Spinal cord (tissue), 9 donors: ENCODE measurements at regions not wholly inside any gene's neighbourhood (a gene's known extent, or its start where the extent isn't known, plus 50 kb on each side); places are given as distances from the start of the nearest gene placed in this dataset.

Experiments
- DNase-seq, 6 donors: peaks; one replicate each; pipeline versions ENCODE4 v3.0.0 to v3.0.0-alpha.2; 2013 to 2015; ENCODE audit warnings: low spot score in 6 of 6, low read depth in 4 of 6
- H3K27ac ChIP-seq: one replicate; pipeline ENCODE4 v1.5.1; 2013; ENCODE audit warnings: low read depth, low read length, control low read depth
- H3K27me3 ChIP-seq: one replicate; pipeline ENCODE4 v1.6.1; 2013; ENCODE audit warnings: low read length; ENCODE audit not compliant: control insufficient read depth, insufficient read depth
- H3K36me3 ChIP-seq: one replicate; pipeline ENCODE4 v1.6.1; 2013; ENCODE audit warnings: low read length; ENCODE audit not compliant: control insufficient read depth, insufficient read depth
- H3K4me1 ChIP-seq: one replicate; pipeline ENCODE4 v1.6.1; 2013; ENCODE audit warnings: low read length; ENCODE audit not compliant: control insufficient read depth, insufficient read depth
- H3K4me3 ChIP-seq: one replicate; pipeline ENCODE4 v1.5.1; 2013; ENCODE audit warnings: low read depth, low read length, control low read depth
- H3K9me3 ChIP-seq: one replicate; pipeline ENCODE4 v1.6.1; 2013; ENCODE audit warnings: low read length; ENCODE audit not compliant: control insufficient read depth, insufficient read depth
- WGBS: methylation state at CpG from one replicate; pipeline ENCODE4 v1.1.5; 2013; ENCODE audit warnings: missing lambda C conversion rate; ENCODE audit not compliant: insufficient coverage; 5-methylcytosine and 5-hydroxymethylcytosine counted together
- donor health status: healthy.

- DNase-seq = no peak
- H3K4me3 ChIP-seq = no peak overlapping the region
- no peaks in the 10 kb centered on the region for H3K9me3 ChIP-seq
- H3K36me3 ChIP-seq = no peaks in the 10 kb centered on the region
- WGBS = no CpG with 5 or more reads among the region's 4 CpGs
- H3K27ac ChIP-seq = no peak overlapping the region
- H3K4me1 ChIP-seq = no peaks in the 10 kb centered on the region
- no peaks in the 10 kb centered on the region for H3K27me3 ChIP-seq
These were observed 175.5 kb upstream of the ROBO2 start for GRCh38 chr3:76864355-76864754.

GRCh38 chr3:76866729-76867408, 173.0 kb upstream of the ROBO2 start:
- no peaks in the 10 kb centered on the region for H3K36me3 ChIP-seq
- H3K9me3 ChIP-seq = no peaks in the 10 kb centered on the region
- H3K4me1 ChIP-seq = no peaks in the 10 kb centered on the region
- H3K4me3 ChIP-seq = no peak overlapping the region
- H3K27me3 ChIP-seq = no peaks in the 10 kb centered on the region
- DNase-seq = no peak
- no peak overlapping the region for H3K27ac ChIP-seq
- WGBS = 100% methylated on average over 1 of the region's 5 CpGs

- Histone ChIP-seq H3K4me3 (no peak overlapping the region), H3K9me3 (no peaks in the 10 kb centered on the region), H3K27me3 (no peaks in the 10 kb centered on the region), H3K4me1 (no peaks in the 10 kb centered on the region), H3K36me3 (no peaks in the 10 kb centered on the region), H3K27ac (no peak overlapping the region)
- no peak for DNase-seq
- no CpG with 5 or more reads among the region's 3 CpGs for WGBS
These were observed 170.0 kb upstream of the ROBO2 start for GRCh38 chr3:76869726-76870384.

GRCh38 chr3:76871655-76872054, 168.2 kb upstream of the ROBO2 start:
- Histone ChIP-seq H3K4me3 (no peak overlapping the region), H3K9me3 (no peaks in the 10 kb centered on the region), H3K27me3 (no peaks in the 10 kb centered on the region), H3K27ac (no peak overlapping the region), H3K36me3 (no peaks in the 10 kb centered on the region), H3K4me1 (no peaks in the 10 kb centered on the region)
- no peak for DNase-seq
- WGBS = no CpG with 5 or more reads among the region's 1 CpG

- Histone ChIP-seq H3K4me1 (no peaks in the 10 kb centered on the region), H3K36me3 (no peaks in the 10 kb centered on the region), H3K27ac (no peak overlapping the region), H3K27me3 (no peaks in the 10 kb centered on the region), H3K9me3 (no peaks in the 10 kb centered on the region), H3K4me3 (no peak overlapping the region)
- no peak for DNase-seq
- WGBS = no CpG with 5 or more reads among the region's 1 CpG
These were observed 166.9 kb upstream of the ROBO2 start for GRCh38 chr3:76872999-76873398.

GRCh38 chr3:76873532-76874242, 166.2 kb upstream of the ROBO2 start:
- Histone ChIP-seq H3K4me3 (no peak overlapping the region), H3K27me3 (no peaks in the 10 kb centered on the region), H3K36me3 (no peaks in the 10 kb centered on the region), H3K27ac (no peak overlapping the region), H3K4me1 (no peaks in the 10 kb centered on the region), H3K9me3 (no peaks in the 10 kb centered on the region)
- DNase-seq = no peak
- 86% methylated on average over 1 of the region's 10 CpGs for WGBS

GRCh38 chr3:76879959-76880358, 159.9 kb upstream of the ROBO2 start:
- Histone ChIP-seq H3K9me3 (no peaks in the 10 kb centered on the region), H3K36me3 (no peaks in the 10 kb centered on the region), H3K4me3 (no peak overlapping the region), H3K27me3 (no peaks in the 10 kb centered on the region), H3K4me1 (no peaks in the 10 kb centered on the region), H3K27ac (no peak overlapping the region)
- DNase-seq = peak in 1 of 6 donors; percentile 32
- WGBS = no CpG with 5 or more reads among the region's 3 CpGs

GRCh38 chr3:76886761-76887500, 153.0 kb upstream of the ROBO2 start:
- Histone ChIP-seq H3K27ac (no peak overlapping the region), H3K27me3 (no peaks in the 10 kb centered on the region), H3K36me3 (no peaks in the 10 kb centered on the region), H3K4me3 (no peak overlapping the region), H3K4me1 (no peaks in the 10 kb centered on the region), H3K9me3 (no peaks in the 10 kb centered on the region)
- no peak for DNase-seq
- no CpG with 5 or more reads among the region's 3 CpGs for WGBS

GRCh38 chr3:76888856-76889255, 151.0 kb upstream of the ROBO2 start:
- Histone ChIP-seq H3K4me1 (no peaks in the 10 kb centered on the region), H3K27me3 (no peaks in the 10 kb centered on the region), H3K27ac (no peak overlapping the region), H3K4me3 (no peak overlapping the region), H3K36me3 (no peaks in the 10 kb centered on the region), H3K9me3 (no peaks in the 10 kb centered on the region)
- peak in 1 of 6 donors; percentile 46 for DNase-seq
- WGBS = no CpG with 5 or more reads among the region's 1 CpG
